Liver (tissue), 8 donors: ENCODE measurements at regions not wholly inside any gene's neighbourhood (a gene's known extent, or its start where the extent isn't known, plus 50 kb on each side); places are given as distances from the start of the nearest gene placed in this dataset.

Experiments
- DNase-seq: peaks from one replicate; pipeline ENCODE4 v3.0.0-alpha.2; 2017; ENCODE audit warnings: low spot score
- H3K27ac ChIP-seq, 2 donors: one replicate each; pipeline ENCODE4 v1.7.0; 2013; ENCODE audit warnings: inconsistent platforms in 2 of 2, low read length in 2 of 2, control low read depth in 1 of 2, low read depth in 1 of 2, mild to moderate bottlenecking in 1 of 2
- H3K27me3 ChIP-seq, 4 donors: one replicate each; pipeline versions ENCODE4 v1.6.1 to v1.7.0; 2013; ENCODE audit warnings: low read length in 3 of 4, inconsistent platforms in 1 of 4, mild to moderate bottlenecking in 1 of 4, moderate library complexity in 1 of 4; ENCODE audit not compliant: control insufficient read depth in 4 of 4, insufficient read depth in 4 of 4
- H3K36me3 ChIP-seq, 4 donors: one replicate each; pipeline versions ENCODE4 v1.6.1 to v1.7.0; 2013; ENCODE audit warnings: low read length in 3 of 4, mild to moderate bottlenecking in 3 of 4, low read depth in 1 of 4, moderate library complexity in 1 of 4; ENCODE audit not compliant: control insufficient read depth in 4 of 4, insufficient read depth in 3 of 4
- H3K4me1 ChIP-seq, 4 donors: one replicate each; pipeline versions ENCODE4 v1.6.1 to v1.7.0; 2013; ENCODE audit warnings: low read length in 3 of 4, mild to moderate bottlenecking in 3 of 4, moderate library complexity in 1 of 4; ENCODE audit not compliant: control insufficient read depth in 4 of 4, insufficient read depth in 4 of 4
- H3K4me3 ChIP-seq, 3 donors: one replicate each; pipeline versions ENCODE4 v1.6.1 to v1.7.0; 2013; ENCODE audit warnings: low read length in 3 of 3, control low read depth in 1 of 3, low read depth in 1 of 3, mild to moderate bottlenecking in 1 of 3
- H3K9ac ChIP-seq, 2 donors: one replicate each; pipeline ENCODE4 v1.7.0; 2013; ENCODE audit warnings: low read length in 2 of 2, mild to moderate bottlenecking in 2 of 2, moderate library complexity in 2 of 2, control low read depth in 1 of 2, low read depth in 1 of 2
- H3K9me3 ChIP-seq, 4 donors: one replicate each; pipeline versions ENCODE4 v1.6.1 to v1.7.0; 2013; ENCODE audit warnings: low read length in 3 of 4; ENCODE audit not compliant: control insufficient read depth in 4 of 4
- ATF3 ChIP-seq: IDR thresholded peaks from 2 replicates; pipeline ENCODE4 v1.6.1; 2016; ENCODE audit warnings: antibody characterized with exemption
- CTCF ChIP-seq: fragments of 150-350 bp; IDR thresholded peaks from 2 replicates; pipeline ENCODE4 v1.5.1; 2017; ENCODE audit warnings: improper control_type of control experiment, low read depth, low read length; ENCODE audit not compliant: missing input control
- EGR1 ChIP-seq, 2 donors: IDR thresholded peaks; 2 replicates each; pipeline ENCODE4 v1.6.1; 2016 to 2018; ENCODE audit warnings: antibody characterized with exemption in 2 of 2, low read depth in 2 of 2
- FOXA1 ChIP-seq: IDR thresholded peaks from 2 replicates; pipeline ENCODE4 v1.6.1; 2016; ENCODE audit warnings: antibody characterized with exemption
- FOXA2 ChIP-seq: IDR thresholded peaks from 2 replicates; pipeline ENCODE4 v1.6.1; 2016; ENCODE audit warnings: antibody characterized with exemption
- GABPA ChIP-seq, 2 donors: IDR thresholded peaks in 1 of 2; conservative IDR thresholded peaks in 1 of 2; 2 replicates each; pipeline ENCODE4 v1.6.1; 2016; ENCODE audit warnings: antibody characterized with exemption in 2 of 2, mild to moderate bottlenecking in 1 of 2, moderate library complexity in 1 of 2
- HNF4A ChIP-seq, 2 donors: conservative IDR thresholded peaks; 2 replicates each; pipeline ENCODE4 v1.6.1; 2016; ENCODE audit warnings: antibody characterized with exemption in 2 of 2, mild to moderate bottlenecking in 2 of 2
- HNF4G ChIP-seq: IDR thresholded peaks from 2 replicates; pipeline ENCODE4 v1.6.1; 2016; ENCODE audit warnings: antibody characterized with exemption
- JUND ChIP-seq, 2 donors: IDR thresholded peaks; 2 replicates each; pipeline ENCODE4 v1.6.1; 2016; ENCODE audit warnings: antibody characterized with exemption in 2 of 2
- MAX ChIP-seq: IDR thresholded peaks from 2 replicates; pipeline ENCODE4 v1.6.1; 2016; ENCODE audit warnings: antibody characterized with exemption
- NR2F2 ChIP-seq: IDR thresholded peaks from 2 replicates; pipeline ENCODE4 v1.6.1; 2016; ENCODE audit warnings: antibody characterized with exemption
- RAD21 ChIP-seq, 2 donors: IDR thresholded peaks; 2 replicates each; pipeline ENCODE4 v1.6.1; 2016; ENCODE audit warnings: antibody characterized with exemption in 2 of 2, mild to moderate bottlenecking in 2 of 2
- REST ChIP-seq: IDR thresholded peaks from 2 replicates; pipeline ENCODE4 v1.6.1; 2016; ENCODE audit warnings: antibody characterized with exemption, mild to moderate bottlenecking
- RXRA ChIP-seq, 2 donors: IDR thresholded peaks; 2 replicates each; pipeline ENCODE4 v1.6.1; 2017 to 2018; ENCODE audit warnings: antibody characterized with exemption in 2 of 2, mild to moderate bottlenecking in 1 of 2
- SP1 ChIP-seq: IDR thresholded peaks from 2 replicates; pipeline ENCODE4 v1.6.1; 2018; ENCODE audit warnings: antibody characterized with exemption, mild to moderate bottlenecking
- TAF1 ChIP-seq: conservative IDR thresholded peaks from 2 replicates; pipeline ENCODE4 v1.6.1; 2016; ENCODE audit warnings: antibody characterized with exemption, mild to moderate bottlenecking
- YY1 ChIP-seq: IDR thresholded peaks from 2 replicates; pipeline ENCODE4 v1.6.1; 2016; ENCODE audit warnings: antibody characterized with exemption, mild to moderate bottlenecking
- ZBTB33 ChIP-seq: IDR thresholded peaks from 2 replicates; pipeline ENCODE4 v1.6.1; 2016; ENCODE audit warnings: antibody characterized with exemption
- WGBS: extraction: QIAGEN DNeasy Blood & Tissue Kit; methylation state at CpG from one replicate; pipeline ENCODE4 v1.1.7; 2013; 5-methylcytosine and 5-hydroxymethylcytosine counted together
- donor health status: healthy.
- donor health status: healthy.
- donor health status: healthy.
- donor health status: healthy.
- donor health status: healthy.

GRCh38 chr10:56142092-56142728 is 218.8 kb downstream of the ZWINT start (continued):
- TF ChIP-seq GABPA (IDR thresholded peaks at IDR 0.05 in 1 of 2, conservative IDR thresholded peaks at IDR 0.05 in 1 of 2) (no peak), FOXA2 (no peak), ZBTB33 (no peak), RAD21 (IDR thresholded peaks at IDR 0.05) (no peak), ATF3 (no peak), YY1 (no peak)

GRCh38 chr10:56139405-56139804 is 221.7 kb downstream of the ZWINT start:
- Histone ChIP-seq H3K9ac (no peak overlapping the region), H3K27me3 (no peaks in the 10 kb centered on the region), H3K36me3 (no peaks in the 10 kb centered on the region), H3K4me3 (no peak overlapping the region), H3K27ac (no peak overlapping the region), H3K4me1 (no peaks in the 10 kb centered on the region), H3K9me3 (no peaks in the 10 kb centered on the region)
- TF ChIP-seq ZBTB33 (no peak), SP1 (no peak), TAF1 (no peak), GABPA (IDR thresholded peaks at IDR 0.05 in 1 of 2, conservative IDR thresholded peaks at IDR 0.05 in 1 of 2) (no peak), RXRA (IDR thresholded peaks at IDR 0.05) (peak in 1 of 2 donors; percentile 11), JUND (IDR thresholded peaks at IDR 0.05) (no peak), HNF4G (no peak), ATF3 (no peak), RAD21 (IDR thresholded peaks at IDR 0.05) (no peak), NR2F2 (no peak), HNF4A (conservative IDR thresholded peaks at IDR 0.05) (peak in 1 of 2 donors; percentile 20), MAX (no peak), REST (no peak), YY1 (no peak), FOXA2 (peak; percentile 70), CTCF (no peak), FOXA1 (peak; percentile 36), EGR1 (IDR thresholded peaks at IDR 0.05; ENCODE audit: low read depth in 2 of 2) (no peak)
- no peak for DNase-seq
- WGBS = 21% methylated on average over 4 of the region's 4 CpGs
